K562 (cell line): ENCODE measurements at regions not wholly inside any gene's neighbourhood (a gene's known extent, or its start where the extent isn't known, plus 50 kb on each side); places are given as distances from the start of the nearest gene placed in this dataset.

Experiments
- ATAC-seq: fragments of 200-7000 bp; cut with Tn5 transposase; 3 replicates; pipeline ENCODE4 v1.9.1; 2020; ENCODE audit warnings: moderate library complexity
- BruUV-seq: library from RNA; stranded (reverse); fragments of 400-500 nt; replicated peaks from 2 replicates; lab custom pipeline; 2021; lab: Mats Ljungman, UMichigan
- CTCF ChIA-PET: fragments of 300-600 bp; formaldehyde crosslinking; extraction: SDS; loops from one replicate; lab custom pipeline; 2021; ENCODE audit warnings: low intra/inter-chr PET ratio; lab: Yijun Ruan, JAX
- POLR2A ChIA-PET: fragments of 300-600, 350-650 bp; sonication (Branson Sonifier 250); formaldehyde crosslinking; extraction: SDS; loops from one replicate; lab custom pipeline; 2021; ENCODE audit warnings: antibody characterized with exemption, inconsistent platforms; lab: Yijun Ruan, JAX
- DNase-seq, 4 experiments: peaks; one replicate each; pipeline versions ENCODE4 v3.0.0 to v3.0.0-alpha.2; 2011 to 2018; ENCODE audit warnings: low spot score in 3 of 4, mixed read lengths in 3 of 4; ENCODE audit errors: extremely low read depth in 1 of 4
- FAIRE-seq: peaks from 2 replicates; lab custom pipeline; 2011; peaks lifted over from hg19 to GRCh38; lab: Jason Lieb, UNC
- H2AFZ ChIP-seq: 2 replicates; pipeline ENCODE4 v1.6.0; 2011; ENCODE audit warnings: low read depth, low read length, control low read depth, inconsistent platforms
- H3K27ac ChIP-seq: fragments of 200-600 bp; 3 replicates; pipeline ENCODE4 v1.8.0; 2011; ENCODE audit warnings: low read depth, mild to moderate bottlenecking, control low read depth, inconsistent platforms, low read length, moderate library complexity, mixed read lengths; ENCODE audit errors: extremely low read depth
- H3K27me3 ChIP-seq, 2 experiments: fragments of 300-600 bp in 1 of 2; 2 replicates in 1 of 2; 3 replicates in 1 of 2; pipeline versions ENCODE4 v1.6.0 to v1.8.0; 2011; ENCODE audit warnings: inconsistent platforms in 2 of 2, low read length in 2 of 2, mild to moderate bottlenecking in 1 of 2, mixed read lengths in 1 of 2, moderate library complexity in 1 of 2; ENCODE audit not compliant: control insufficient read depth in 2 of 2, insufficient read depth in 2 of 2
- H3K36me3 ChIP-seq: fragments of 300-600 bp; 3 replicates; pipeline ENCODE4 v1.8.0; 2011; ENCODE audit warnings: mild to moderate bottlenecking, low read length, inconsistent platforms; ENCODE audit not compliant: control insufficient read depth, insufficient read depth
- H3K4me1 ChIP-seq, 2 experiments: fragments of 200-600 bp in 1 of 2; replicated peaks in 1 of 2; 2 replicates in 1 of 2; 3 replicates in 1 of 2; pipeline versions ENCODE4 v1.5.1 to v1.8.0; 2011; ENCODE audit warnings: inconsistent platforms in 2 of 2, low read length in 2 of 2, mild to moderate bottlenecking in 1 of 2, mixed read lengths in 1 of 2, moderate library complexity in 1 of 2; ENCODE audit not compliant: control insufficient read depth in 2 of 2, insufficient read depth in 2 of 2
- H3K4me2 ChIP-seq: 2 replicates; pipeline ENCODE4 v1.6.1; 2011; ENCODE audit warnings: low read length, control low read depth, inconsistent platforms, mixed read lengths; ENCODE audit not compliant: insufficient read depth
- H3K4me3 ChIP-seq: fragments of 200-600 bp; sonication (generic), shearing (Covaris generic); 2 replicates; pipeline ENCODE4 v1.5.1; 2016; ENCODE audit warnings: control low read depth, inconsistent platforms
- H3K79me2 ChIP-seq: fragments of 200-600 bp; 3 replicates; pipeline ENCODE4 v1.8.0; 2011; ENCODE audit warnings: low read length, inconsistent platforms; ENCODE audit not compliant: control insufficient read depth, insufficient read depth
- H3K9ac ChIP-seq, 2 experiments: 2 replicates each; pipeline versions ENCODE4 v1.6.0 to v1.6.1; 2011; ENCODE audit warnings: low read depth in 2 of 2, low read length in 2 of 2, control low read depth in 1 of 2, inconsistent platforms in 1 of 2, mild to moderate bottlenecking in 1 of 2, mixed read lengths in 1 of 2; ENCODE audit not compliant: insufficient read depth in 1 of 2
- H3K9me1 ChIP-seq: one replicate; pipeline ENCODE4 v1.6.0; 2011; ENCODE audit warnings: inconsistent platforms, mild to moderate bottlenecking, low read length, moderate library complexity; ENCODE audit not compliant: control insufficient read depth, insufficient read depth
- H3K9me3 ChIP-seq: replicated peaks from 2 replicates; pipeline ENCODE4 v1.5.1; 2011; ENCODE audit warnings: low read depth, low read length, inconsistent platforms; ENCODE audit not compliant: control insufficient read depth, insufficient read depth
- H4K20me1 ChIP-seq: replicated peaks from 2 replicates; pipeline ENCODE4 v1.6.1; 2011; ENCODE audit warnings: low read length, inconsistent platforms, mixed read lengths; ENCODE audit not compliant: control insufficient read depth, insufficient read depth
- CTBP1 ChIP-seq: fragments of 450-650 bp; IDR thresholded peaks from 2 replicates; pipeline ENCODE4 v1.6.1; 2016; ENCODE audit warnings: borderline replicate concordance
- JUN ChIP-seq, 2 experiments: sonication (generic) in 1 of 2; formaldehyde crosslinking in 1 of 2; IDR thresholded peaks; 2 replicates each; pipeline versions ENCODE4 v1.6.1 to v1.8.0; 2012 to 2022; ENCODE audit warnings: borderline replicate concordance in 2 of 2, mild to moderate bottlenecking in 2 of 2, improper control_type of control experiment in 1 of 2, low read depth in 1 of 2, low read length in 1 of 2, missing genetic modification reagents in 1 of 2
- KLF6 ChIP-seq: fragments of 250-450 bp; sonication (Bioruptor Pico); IDR thresholded peaks from 2 replicates; pipeline ENCODE4 v1.4.0; 2020; ENCODE audit warnings: mild to moderate bottlenecking, moderate library complexity, borderline replicate concordance
- MAFG ChIP-seq: fragments of 450-650 bp; conservative IDR thresholded peaks from 2 replicates; pipeline ENCODE4 v1.6.1; 2016; ENCODE audit warnings: missing genetic modification characterization, missing compliant biosample characterization
- RBBP5 ChIP-seq: fragments of 200-600 bp; sonication (generic); IDR thresholded peaks from 2 replicates; pipeline ENCODE4 v1.6.1; 2012; ENCODE audit warnings: borderline replicate concordance, mild to moderate bottlenecking, low read length, control low read depth, inconsistent platforms; ENCODE audit not compliant: insufficient read depth, poor library complexity, severe bottlenecking
- SRSF3 ChIP-seq: fragments of 200-400 bp; formaldehyde crosslinking; IDR thresholded peaks from 2 replicates; pipeline ENCODE4 v1.6.1; 2016; ENCODE audit warnings: mild to moderate bottlenecking, low read length, moderate library complexity; ENCODE audit not compliant: insufficient read depth
- ZC3H11A ChIP-seq: IDR thresholded peaks from 2 replicates; pipeline ENCODE4 v1.6.1; 2012; ENCODE audit warnings: low read depth, low read length, improper control_type of control experiment
- ZC3H8 ChIP-seq: fragments of 450-650 bp; IDR thresholded peaks from 2 replicates; pipeline ENCODE4 v1.6.1; 2017
- ZNF316 ChIP-seq: fragments of 450-650 bp; IDR thresholded peaks from 2 replicates; pipeline ENCODE4 v1.6.1; 2016
- ZNF766 ChIP-seq: fragments of 200-800 bp; sonication (Bioruptor generic); conservative IDR thresholded peaks from 2 replicates; pipeline ENCODE4 v1.6.1; 2016; ENCODE audit warnings: missing genetic modification characterization, missing compliant biosample characterization
- in situ Hi-C: fragments of 300-500 bp; cut with MboI; formaldehyde crosslinking; loops from 4 replicates; pipeline ENCODE4 v1.15.0; 2018; ENCODE audit warnings: inconsistent platforms, mixed read lengths
- intact Hi-C: fragments of 100-400 bp; cut with micrococcal nuclease; formaldehyde crosslinking; loops from 2 replicates; pipeline ENCODE4 v1.14.2; 2022
- TF ChIP-seq, protein P1 (sequence below): fragments of 450-650 bp; IDR thresholded peaks from one replicate; pipeline ENCODE4 v1.6.1; 2018; ENCODE audit warnings: mild to moderate bottlenecking, moderate library complexity; ENCODE audit not compliant: partially characterized antibody
- TF ChIP-seq, protein P2 (sequence below): fragments of 450-650 bp; formaldehyde crosslinking; IDR thresholded peaks from 2 replicates; pipeline ENCODE4 v1.4.0; 2022; ENCODE audit warnings: missing genetic modification characterization
- TF ChIP-seq, protein P3 (sequence below): fragments of 450-650 bp; IDR thresholded peaks from 2 replicates; pipeline ENCODE4 v1.6.1; 2016; ENCODE audit warnings: missing biosample characterization, missing genetic modification characterization

DNA sequence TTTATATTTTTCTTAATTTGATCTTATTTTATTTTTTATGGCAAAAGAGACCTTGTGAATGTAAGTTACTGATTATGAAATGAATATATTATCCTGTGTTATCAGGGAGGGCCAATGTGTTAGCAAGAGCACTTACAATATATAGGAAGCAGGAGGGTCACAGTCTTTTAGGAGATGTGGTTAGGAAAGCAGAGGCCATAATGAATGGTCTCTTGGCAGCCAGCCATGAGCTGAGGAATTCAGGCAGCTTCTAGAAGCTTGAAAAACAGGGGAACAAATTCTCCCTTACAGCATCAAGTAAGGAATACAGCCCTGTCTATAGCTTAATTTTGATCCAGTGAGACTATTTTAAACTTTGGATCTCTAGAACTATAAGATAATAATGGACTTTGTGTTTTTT, 2374.6 kb downstream of the PCDH9 start:
- no peak for ATAC-seq
- TF ChIP-seq, protein P1, sequence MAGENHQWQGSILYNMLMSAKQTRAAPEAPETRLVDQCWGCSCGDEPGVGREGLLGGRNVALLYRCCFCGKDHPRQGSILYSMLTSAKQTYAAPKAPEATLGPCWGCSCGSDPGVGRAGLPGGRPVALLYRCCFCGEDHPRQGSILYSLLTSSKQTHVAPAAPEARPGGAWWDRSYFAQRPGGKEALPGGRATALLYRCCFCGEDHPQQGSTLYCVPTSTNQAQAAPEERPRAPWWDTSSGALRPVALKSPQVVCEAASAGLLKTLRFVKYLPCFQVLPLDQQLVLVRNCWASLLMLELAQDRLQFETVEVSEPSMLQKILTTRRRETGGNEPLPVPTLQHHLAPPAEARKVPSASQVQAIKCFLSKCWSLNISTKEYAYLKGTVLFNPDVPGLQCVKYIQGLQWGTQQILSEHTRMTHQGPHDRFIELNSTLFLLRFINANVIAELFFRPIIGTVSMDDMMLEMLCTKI = no peak
- TF ChIP-seq ZNF316 (no peak), SRSF3 (no peak), ZC3H8 (no peak), MAFG (tag) (no peak), RBBP5 (no peak), ZNF766 (CRISPR knock-in tag) (no peak), CTBP1 (no peak), JUN (IDR thresholded peaks at IDR 0.05; ENCODE audit: borderline replicate concordance, low read depth, low read length) (no peak), JUN (CRISPR knock-in tag; IDR thresholded peaks at IDR 0.05; ENCODE audit: borderline replicate concordance) (no peak), ZC3H11A (no peak), KLF6 (CRISPR knock-in tag) (no peak)
- TF ChIP-seq, protein P2, sequence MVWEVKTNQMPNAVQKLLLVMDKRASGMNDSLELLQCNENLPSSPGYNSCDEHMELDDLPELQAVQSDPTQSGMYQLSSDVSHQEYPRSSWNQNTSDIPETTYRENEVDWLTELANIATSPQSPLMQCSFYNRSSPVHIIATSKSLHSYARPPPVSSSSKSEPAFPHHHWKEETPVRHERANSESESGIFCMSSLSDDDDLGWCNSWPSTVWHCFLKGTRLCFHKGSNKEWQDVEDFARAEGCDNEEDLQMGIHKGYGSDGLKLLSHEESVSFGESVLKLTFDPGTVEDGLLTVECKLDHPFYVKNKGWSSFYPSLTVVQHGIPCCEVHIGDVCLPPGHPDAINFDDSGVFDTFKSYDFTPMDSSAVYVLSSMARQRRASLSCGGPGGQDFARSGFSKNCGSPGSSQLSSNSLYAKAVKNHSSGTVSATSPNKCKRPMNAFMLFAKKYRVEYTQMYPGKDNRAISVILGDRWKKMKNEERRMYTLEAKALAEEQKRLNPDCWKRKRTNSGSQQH (CRISPR knock-in tag) = no peak
- TF ChIP-seq, protein P3, sequence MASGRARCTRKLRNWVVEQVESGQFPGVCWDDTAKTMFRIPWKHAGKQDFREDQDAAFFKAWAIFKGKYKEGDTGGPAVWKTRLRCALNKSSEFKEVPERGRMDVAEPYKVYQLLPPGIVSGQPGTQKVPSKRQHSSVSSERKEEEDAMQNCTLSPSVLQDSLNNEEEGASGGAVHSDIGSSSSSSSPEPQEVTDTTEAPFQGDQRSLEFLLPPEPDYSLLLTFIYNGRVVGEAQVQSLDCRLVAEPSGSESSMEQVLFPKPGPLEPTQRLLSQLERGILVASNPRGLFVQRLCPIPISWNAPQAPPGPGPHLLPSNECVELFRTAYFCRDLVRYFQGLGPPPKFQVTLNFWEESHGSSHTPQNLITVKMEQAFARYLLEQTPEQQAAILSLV (tag) = no peak
- no peak for DNase-seq
- Histone ChIP-seq H3K9me3 (no peaks in the 10 kb centered on the region), H3K27me3 (no peaks in the 10 kb centered on the region), H2AFZ (no peak overlapping the region), H3K27ac (no peak overlapping the region), H3K9me1 (no peaks in the 10 kb centered on the region), H3K4me1 (no peaks in the 10 kb centered on the region), H3K4me2 (no peak overlapping the region), H3K79me2 (no peaks in the 10 kb centered on the region), H4K20me1 (no peaks in the 10 kb centered on the region), H3K9ac (no peak overlapping the region), H3K36me3 (no peaks in the 10 kb centered on the region), H3K4me3 (no peak overlapping the region)
- CTCF ChIA-PET = no interaction called here
- in situ Hi-C loops (no loop called here), intact Hi-C loops (no loop called here)
- POLR2A ChIA-PET = no interaction called here
- BruUV-seq = no TSS peak
- FAIRE-seq = no peak
